HG02870 (cell line): ENCODE measurements at regions not wholly inside any gene's neighbourhood (a gene's known extent, or its start where the extent isn't known, plus 50 kb on each side); places are given as distances from the start of the nearest gene placed in this dataset.
"Not testable (repeated sequence)": the region's sequence is repeated elsewhere in the genome, so short reads cannot be mapped to it uniquely, and the experiment has no call there.

Source experiments
- ATAC-seq: cut with Tn5 transposase; IDR thresholded peaks from one replicate; pipeline ENCODE4 v1.9.1; 2021; ENCODE audit warnings: mild to moderate bottlenecking, moderate library complexity; ENCODE audit not compliant: unreplicated experiment

GRCh38 chr7:153510674-153511073 is 541.5 kb upstream of the DPP6 start:
- ATAC-seq = no peak

GRCh38 chr7:153514032-153514431 is 538.2 kb upstream of the DPP6 start:
- ATAC-seq = no peak

GRCh38 chr7:153515359-153515758 is 536.8 kb upstream of the DPP6 start:
- ATAC-seq = no peak

- ATAC-seq = no peak
Measured at GRCh38 chr7:153518201-153518984, 533.8 kb upstream of the DPP6 start.

GRCh38 chr7:153521370-153521769 is 530.8 kb upstream of the DPP6 start:
- no peak for ATAC-seq

GRCh38 chr7:153522261-153522660 is 529.9 kb upstream of the DPP6 start:
- no peak for ATAC-seq

GRCh38 chr7:153523320-153524015 is 528.7 kb upstream of the DPP6 start:
- no peak for ATAC-seq

GRCh38 chr7:153524070-153524601 is 528.1 kb upstream of the DPP6 start:
- ATAC-seq = no peak

GRCh38 chr7:153529100-153529499 is 523.1 kb upstream of the DPP6 start:
- no peak for ATAC-seq

- ATAC-seq = no peak
Measured at GRCh38 chr7:153529651-153530165, 522.5 kb upstream of the DPP6 start.

- no peak for ATAC-seq
Measured at GRCh38 chr7:153530441-153530840, 521.8 kb upstream of the DPP6 start.

GRCh38 chr7:153532326-153532725 is 519.9 kb upstream of the DPP6 start:
- no peak for ATAC-seq

GRCh38 chr7:153537271-153537670 is 514.9 kb upstream of the DPP6 start:
- ATAC-seq = no peak

- no peak for ATAC-seq
Measured at GRCh38 chr7:153541903-153542302, 510.3 kb upstream of the DPP6 start.

- ATAC-seq = no peak
Measured at GRCh38 chr7:153543232-153543631, 509.0 kb upstream of the DPP6 start.

GRCh38 chr7:153550173-153550572 is 502.0 kb upstream of the DPP6 start:
- no peak for ATAC-seq

- ATAC-seq = no peak
Measured at GRCh38 chr7:153564391-153564790, 487.8 kb upstream of the DPP6 start.

GRCh38 chr7:153566324-153566723 is 485.9 kb upstream of the DPP6 start:
- no peak for ATAC-seq

- ATAC-seq = no peak
Measured at GRCh38 chr7:153567426-153567825, 484.8 kb upstream of the DPP6 start.

- not testable (repeated sequence) for ATAC-seq
Measured at GRCh38 chr7:153569520-153569919, 482.7 kb upstream of the DPP6 start.

- no peak for ATAC-seq
Measured at GRCh38 chr7:153576096-153576495, 476.1 kb upstream of the DPP6 start.

GRCh38 chr7:153581419-153581818 is 470.8 kb upstream of the DPP6 start:
- ATAC-seq = no peak
